Prostate gland (tissue), 2 donors: ENCODE measurements at regions not wholly inside any gene's neighbourhood (a gene's known extent, or its start where the extent isn't known, plus 50 kb on each side); places are given as distances from the start of the nearest gene placed in this dataset.

Experiments
- DNase-seq: peaks from one replicate; pipeline ENCODE4 v3.0.0-alpha.2; 2019; ENCODE audit warnings: low spot score
- H3K27ac ChIP-seq, 2 donors: fragments of 200-600 bp; sonication (generic); 2 replicates each; pipeline ENCODE4 v1.5.1; 2017 to 2019
- H3K27me3 ChIP-seq: fragments of 200-600 bp; sonication (generic); replicated peaks from 2 replicates; pipeline ENCODE4 v1.5.1; 2019; ENCODE audit not compliant: insufficient read depth
- H3K36me3 ChIP-seq, 2 donors: fragments of 200-600 bp; sonication (generic); 1 replicate in 1 of 2; 2 replicates in 1 of 2; pipeline versions ENCODE4 v1.5.1 to v1.8.1; 2017 to 2019
- H3K4me1 ChIP-seq: fragments of 200-600 bp; sonication (generic); replicated peaks from 2 replicates; pipeline ENCODE4 v1.5.1; 2019
- H3K4me3 ChIP-seq, 2 donors: fragments of 200-600 bp; sonication (generic); 2 replicates each; pipeline ENCODE4 v1.5.1; 2017 to 2019
- H3K9me3 ChIP-seq: fragments of 200-600 bp; sonication (generic); 2 replicates; pipeline ENCODE4 v1.5.1; 2017
- POLR2A ChIP-seq: fragments of 450-650 bp; IDR thresholded peaks from one replicate; pipeline ENCODE4 v1.6.1; 2016; ENCODE audit warnings: antibody characterized with exemption, mild to moderate bottlenecking
- POLR2AphosphoS5 ChIP-seq: sonication (generic); formaldehyde crosslinking; IDR thresholded peaks from one replicate; pipeline ENCODE4 v1.6.1; 2017; ENCODE audit warnings: antibody characterized with exemption
- WGBS: methylation state at CpG from one replicate; pipeline ENCODE4 v1.1.5; 2018; 5-methylcytosine and 5-hydroxymethylcytosine counted together
- intact Hi-C: fragments of 100-400 bp; cut with DNase I; formaldehyde crosslinking; loops from one replicate; pipeline ENCODE4 v1.14.2; 2022
- TF ChIP-seq, protein P1 (sequence below), 4 experiments: fragments of 200-600 bp in 2 of 4; fragments of 450-650 bp in 2 of 4; sonication (generic) in 2 of 4; IDR thresholded peaks; 1 replicate in 3 of 4; 2 replicates in 1 of 4; pipeline ENCODE4 v1.5.1; 2016 to 2019; ENCODE audit warnings: antibody characterized with exemption in 4 of 4, mild to moderate bottlenecking in 2 of 4, moderate library complexity in 2 of 4

DNA sequence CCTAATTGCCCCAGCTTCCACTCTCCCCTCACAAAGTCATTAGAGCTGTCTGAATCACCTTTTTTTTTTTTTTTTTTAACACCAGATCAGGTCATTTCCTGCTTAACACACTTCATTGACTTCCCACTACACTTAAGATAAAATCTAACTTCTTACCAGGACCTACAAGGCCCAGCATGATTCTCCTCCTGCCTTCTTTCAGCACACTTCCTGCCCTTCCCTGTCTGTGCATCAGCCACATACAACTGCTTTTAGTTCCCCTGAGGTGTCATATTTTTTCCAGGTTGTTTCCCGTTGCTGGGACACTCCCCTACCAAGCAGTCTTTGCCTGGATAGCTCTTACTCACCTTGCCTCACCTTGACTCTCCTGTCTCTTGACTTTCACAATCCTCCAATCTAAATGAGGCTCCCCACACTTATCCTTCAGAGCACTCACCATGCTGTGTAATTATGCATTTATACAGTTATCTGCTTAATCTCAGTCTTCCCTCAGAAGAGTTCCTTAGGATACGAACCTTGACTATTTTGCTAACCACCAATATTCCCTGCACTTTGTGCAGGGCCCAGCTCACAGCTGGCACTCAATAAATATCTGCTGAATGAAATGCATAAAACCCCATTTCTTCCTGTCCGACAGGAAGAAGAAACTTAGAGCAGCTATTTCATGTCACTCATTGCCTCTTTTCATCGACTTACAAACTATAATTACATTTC, 96.6 kb upstream of the AKIP1 start:
- H3K36me3 ChIP-seq, result no peaks in the 10 kb centered on the region
- H3K9me3 ChIP-seq, result no peaks in the 10 kb centered on the region
- no peak overlapping the region for H3K4me3 ChIP-seq
- H3K27me3 ChIP-seq, result no peaks in the 10 kb centered on the region
- no peaks in the 10 kb centered on the region for H3K4me1 ChIP-seq
- 37% methylated on average over 4 of the region's 4 CpGs for WGBS
- TF ChIP-seq POLR2AphosphoS5 (peak; percentile 9), POLR2A (no peak)
- TF ChIP-seq, protein P1, sequence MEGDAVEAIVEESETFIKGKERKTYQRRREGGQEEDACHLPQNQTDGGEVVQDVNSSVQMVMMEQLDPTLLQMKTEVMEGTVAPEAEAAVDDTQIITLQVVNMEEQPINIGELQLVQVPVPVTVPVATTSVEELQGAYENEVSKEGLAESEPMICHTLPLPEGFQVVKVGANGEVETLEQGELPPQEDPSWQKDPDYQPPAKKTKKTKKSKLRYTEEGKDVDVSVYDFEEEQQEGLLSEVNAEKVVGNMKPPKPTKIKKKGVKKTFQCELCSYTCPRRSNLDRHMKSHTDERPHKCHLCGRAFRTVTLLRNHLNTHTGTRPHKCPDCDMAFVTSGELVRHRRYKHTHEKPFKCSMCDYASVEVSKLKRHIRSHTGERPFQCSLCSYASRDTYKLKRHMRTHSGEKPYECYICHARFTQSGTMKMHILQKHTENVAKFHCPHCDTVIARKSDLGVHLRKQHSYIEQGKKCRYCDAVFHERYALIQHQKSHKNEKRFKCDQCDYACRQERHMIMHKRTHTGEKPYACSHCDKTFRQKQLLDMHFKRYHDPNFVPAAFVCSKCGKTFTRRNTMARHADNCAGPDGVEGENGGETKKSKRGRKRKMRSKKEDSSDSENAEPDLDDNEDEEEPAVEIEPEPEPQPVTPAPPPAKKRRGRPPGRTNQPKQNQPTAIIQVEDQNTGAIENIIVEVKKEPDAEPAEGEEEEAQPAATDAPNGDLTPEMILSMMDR (IDR thresholded peaks at IDR 0.05), result no peak
- DNase-seq, result no peak
- H3K27ac ChIP-seq, result peak overlapping the region in 1 of 2 donors; percentile 29
- intact Hi-C loops, result loop anchor here (5.0 kb wide), 1 partner anchor 132 kb away; the partner anchor contains the start of genes RPL27A and TRIM66

DNA sequence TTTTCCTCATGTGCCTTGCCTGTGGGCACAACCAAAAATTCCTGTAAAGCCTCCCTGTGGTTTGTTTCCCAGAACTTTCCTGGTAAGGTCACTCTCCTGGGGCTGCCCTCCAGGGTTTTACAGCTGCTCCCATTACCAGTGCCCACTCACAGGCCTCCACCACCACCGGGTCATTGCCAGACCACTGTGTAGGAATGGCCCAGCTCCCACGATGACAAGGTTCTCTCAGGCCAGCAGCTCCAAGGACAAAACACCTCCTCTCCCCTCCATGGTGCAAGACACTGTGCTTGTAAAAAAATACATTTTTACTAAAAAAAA, 96.1 kb upstream of the AKIP1 start:
- no peaks in the 10 kb centered on the region for H3K27me3 ChIP-seq
- no peak overlapping the region for H3K27ac ChIP-seq
- H3K4me3 ChIP-seq, result no peak overlapping the region
- TF ChIP-seq POLR2A, result no peak
- TF ChIP-seq POLR2AphosphoS5, result no peak
- TF ChIP-seq, protein P1 (IDR thresholded peaks at IDR 0.05), result no peak
- intact Hi-C loops, result loop anchor here (5.0 kb wide), 1 partner anchor 133 kb away; the partner anchor contains the start of genes RPL27A and TRIM66
- H3K36me3 ChIP-seq, result no peaks in the 10 kb centered on the region
- no peaks in the 10 kb centered on the region for H3K4me1 ChIP-seq
- DNase-seq, result no peak
- WGBS, result 64% methylated on average over 2 of the region's 2 CpGs
- no peaks in the 10 kb centered on the region for H3K9me3 ChIP-seq

DNA sequence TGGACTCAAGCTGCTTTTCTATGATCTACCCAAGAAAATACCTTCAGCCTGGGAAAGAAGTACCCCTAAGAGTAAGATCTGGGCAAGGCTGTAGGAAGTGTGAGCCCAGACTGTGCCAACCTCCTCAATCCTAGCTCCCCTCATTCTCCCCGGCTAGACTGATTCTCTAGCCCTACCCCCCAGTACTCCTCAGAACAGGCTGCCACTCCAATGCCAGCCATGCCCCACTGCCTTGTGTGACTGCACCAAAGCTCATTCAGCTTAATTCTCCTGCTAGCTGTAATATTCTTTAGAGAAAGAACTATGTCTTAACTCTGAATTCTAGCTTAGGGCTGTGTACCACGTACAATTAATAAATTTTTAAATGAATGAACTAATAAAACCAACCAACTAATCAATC, 92.6 kb upstream of the AKIP1 start:
- no peak for DNase-seq
- intact Hi-C loops, result no loop called here
- no peak overlapping the region for H3K27ac ChIP-seq

DNA sequence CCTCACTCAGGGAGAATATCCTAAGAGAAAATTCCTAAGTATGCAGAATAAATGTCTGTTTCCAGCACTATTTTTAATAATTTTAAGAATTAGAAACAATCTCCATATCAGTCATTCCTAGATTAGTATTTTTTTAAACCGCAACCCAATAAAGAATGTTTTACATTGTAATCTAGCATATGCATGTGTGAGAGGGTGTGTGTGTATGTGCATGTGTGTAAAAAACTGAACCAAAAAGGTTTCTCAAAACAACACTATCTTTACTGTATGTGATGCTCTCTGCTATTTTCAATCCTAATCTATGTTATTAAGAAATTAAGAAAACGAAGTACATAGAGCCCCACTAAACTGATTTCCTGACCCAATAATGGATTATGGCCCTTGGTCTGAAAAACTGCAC, 90.6 kb upstream of the AKIP1 start:
- Histone ChIP-seq H3K4me3 (no peak overlapping the region), H3K9me3 (no peaks in the 10 kb centered on the region), H3K36me3 (no peaks in the 10 kb centered on the region), H3K4me1 (no peaks in the 10 kb centered on the region), H3K27me3 (no peaks in the 10 kb centered on the region), H3K27ac (no peak overlapping the region)
- no peak for DNase-seq
- WGBS, result 50% methylated on average over 2 of the region's 2 CpGs
- TF ChIP-seq, protein P1 (IDR thresholded peaks at IDR 0.05), result no peak
- intact Hi-C loops, result no loop called here

More for the DNA sequence above, 92.6 kb upstream of the AKIP1 start:
- Histone ChIP-seq H3K27me3 (no peaks in the 10 kb centered on the region), H3K9me3 (no peaks in the 10 kb centered on the region), H3K4me1 (no peaks in the 10 kb centered on the region), H3K36me3 (no peaks in the 10 kb centered on the region), H3K4me3 (no peak overlapping the region)
- WGBS, result 94% methylated on average over 2 of the region's 2 CpGs
- TF ChIP-seq POLR2A (no peak), POLR2AphosphoS5 (no peak)
- TF ChIP-seq, protein P1 (IDR thresholded peaks at IDR 0.05), result no peak

DNA sequence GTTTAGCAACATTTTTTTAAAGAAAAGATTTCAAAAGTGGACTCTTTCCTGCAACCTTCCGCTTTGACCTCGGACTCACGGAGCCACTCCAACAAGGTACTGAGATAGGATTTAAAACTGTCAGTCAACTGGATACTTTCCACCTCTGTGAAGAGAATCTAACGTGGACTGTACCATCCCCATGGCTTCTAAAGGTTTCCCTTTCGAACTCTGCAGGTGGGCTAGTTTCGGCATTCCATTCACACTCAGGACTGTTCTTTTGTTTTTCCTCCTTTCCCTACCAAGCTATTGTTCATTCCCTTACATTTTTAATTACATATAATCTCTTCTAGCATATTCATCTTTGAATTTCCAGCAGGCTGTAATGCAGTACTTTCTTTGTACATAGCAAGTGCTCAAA, 88.5 kb upstream of the AKIP1 start:
- intact Hi-C loops, result no loop called here
- Histone ChIP-seq H3K9me3 (no peaks in the 10 kb centered on the region), H3K4me3 (no peak overlapping the region), H3K27me3 (no peaks in the 10 kb centered on the region), H3K4me1 (no peaks in the 10 kb centered on the region), H3K36me3 (no peaks in the 10 kb centered on the region), H3K27ac (no peak overlapping the region)
- no peak for TF ChIP-seq POLR2A
- TF ChIP-seq, protein P1 (IDR thresholded peaks at IDR 0.05), result no peak
- TF ChIP-seq POLR2AphosphoS5, result no peak
- DNase-seq, result no peak
- 79% methylated on average over 6 of the region's 6 CpGs for WGBS
